H9 (cell line): ENCODE measurements at regions not wholly inside any gene's neighbourhood (a gene's known extent, or its start where the extent isn't known, plus 50 kb on each side); places are given as distances from the start of the nearest gene placed in this dataset.

Source experiments
- DNase-seq: peaks from one replicate; pipeline ENCODE4 v3.0.0-alpha.2; 2017
- H2AFZ ChIP-seq: one replicate; pipeline ENCODE4 v1.6.1; 2013; ENCODE audit warnings: mild to moderate bottlenecking, low read length, control low read depth, moderate library complexity
- H2AK5ac ChIP-seq: 2 replicates; pipeline ENCODE4 v1.6.1; 2013; ENCODE audit warnings: low read length, control low read depth, mixed read lengths; ENCODE audit not compliant: insufficient read length
- H2BK120ac ChIP-seq: one replicate; pipeline ENCODE4 v1.6.1; 2013; ENCODE audit warnings: low read depth, mild to moderate bottlenecking, low read length, control low read depth, inconsistent platforms; ENCODE audit not compliant: poor library complexity, severe bottlenecking
- H2BK12ac ChIP-seq: 2 replicates; pipeline ENCODE4 v1.6.1; 2013; ENCODE audit warnings: low read length, control low read depth, mixed read lengths, low read depth; ENCODE audit not compliant: insufficient read length
- H2BK15ac ChIP-seq: 2 replicates; pipeline ENCODE4 v1.6.1; 2013; ENCODE audit warnings: low read depth, low read length, control low read depth
- H2BK20ac ChIP-seq: one replicate; pipeline ENCODE4 v1.6.1; 2013; ENCODE audit warnings: low read depth, mild to moderate bottlenecking, low read length, control low read depth, inconsistent platforms; ENCODE audit not compliant: poor library complexity, severe bottlenecking
- H2BK5ac ChIP-seq: 2 replicates; pipeline ENCODE4 v1.6.1; 2013; ENCODE audit warnings: low read length, control low read depth, mixed read lengths; ENCODE audit not compliant: insufficient read length
- H3K14ac ChIP-seq: 2 replicates; pipeline ENCODE4 v1.6.1; 2013; ENCODE audit warnings: low read length, control low read depth; ENCODE audit not compliant: insufficient read depth
- H3K18ac ChIP-seq: 2 replicates; pipeline ENCODE4 v1.6.1; 2013; ENCODE audit warnings: low read depth, mild to moderate bottlenecking, mixed read lengths, low read length, control low read depth; ENCODE audit not compliant: insufficient read length
- H3K23ac ChIP-seq: 2 replicates; pipeline ENCODE4 v1.6.1; 2013; ENCODE audit warnings: low read length, control low read depth, mixed read lengths, low read depth; ENCODE audit not compliant: insufficient read length
- H3K23me2 ChIP-seq: 2 replicates; pipeline ENCODE4 v1.6.1; 2013; ENCODE audit warnings: low read depth, mild to moderate bottlenecking, mixed read lengths, low read length, control low read depth; ENCODE audit not compliant: insufficient read length, poor library complexity, severe bottlenecking
- H3K27ac ChIP-seq: 2 replicates; pipeline ENCODE4 v1.5.1; 2013; ENCODE audit warnings: low read length, control low read depth, mixed read lengths, low read depth; ENCODE audit not compliant: insufficient read length
- H3K27me3 ChIP-seq: 2 replicates; pipeline ENCODE4 v1.6.1; 2013; ENCODE audit warnings: low read length, control low read depth, inconsistent platforms; ENCODE audit not compliant: insufficient read depth
- H3K4ac ChIP-seq: 2 replicates; pipeline ENCODE4 v1.6.1; 2013; ENCODE audit warnings: low read depth, mild to moderate bottlenecking, control low read depth, inconsistent platforms, low read length, moderate library complexity
- H3K4me1 ChIP-seq: 2 replicates; pipeline ENCODE4 v1.6.1; 2013; ENCODE audit warnings: low read length, control low read depth, inconsistent platforms; ENCODE audit not compliant: insufficient read depth
- H3K4me2 ChIP-seq: 2 replicates; pipeline ENCODE4 v1.6.1; 2013; ENCODE audit warnings: low read length, control low read depth, mixed read lengths; ENCODE audit not compliant: insufficient read length, insufficient read depth
- H3K56ac ChIP-seq: 2 replicates; pipeline ENCODE4 v1.6.1; 2013; ENCODE audit warnings: low read depth, mild to moderate bottlenecking, mixed read lengths, low read length, control low read depth; ENCODE audit not compliant: insufficient read length
- H3K79me1 ChIP-seq: 2 replicates; pipeline ENCODE4 v1.6.1; 2013; ENCODE audit warnings: low read depth, mild to moderate bottlenecking, moderate library complexity, low read length, control low read depth, inconsistent platforms; ENCODE audit not compliant: insufficient read depth, poor library complexity, severe bottlenecking
- H3K79me2 ChIP-seq: 2 replicates; pipeline ENCODE4 v1.6.1; 2013; ENCODE audit warnings: low read length, control low read depth, inconsistent platforms; ENCODE audit not compliant: insufficient read depth
- H3K9ac ChIP-seq: 2 replicates; pipeline ENCODE4 v1.6.1; 2013; ENCODE audit warnings: low read length, control low read depth, mixed read lengths; ENCODE audit not compliant: insufficient read length; ENCODE audit errors: extremely low read depth
- H3K9me3 ChIP-seq: one replicate; pipeline ENCODE4 v1.6.1; 2013; ENCODE audit warnings: low read depth, low read length, inconsistent platforms; ENCODE audit not compliant: control insufficient read depth
- H3T11ph ChIP-seq: one replicate; pipeline ENCODE4 v1.6.1; 2013; ENCODE audit warnings: mild to moderate bottlenecking, low read length, control low read depth, inconsistent platforms
- H4K20me1 ChIP-seq: one replicate; pipeline ENCODE4 v1.6.1; 2013; ENCODE audit not compliant: control insufficient read depth, insufficient read length, insufficient read depth
- H4K5ac ChIP-seq: 2 replicates; pipeline ENCODE4 v1.6.1; 2013; ENCODE audit warnings: low read depth, mild to moderate bottlenecking, mixed read lengths, low read length, control low read depth; ENCODE audit not compliant: insufficient read length
- H4K8ac ChIP-seq: replicated peaks from 2 replicates; pipeline ENCODE4 v1.6.1; 2013; ENCODE audit warnings: low read length, control low read depth, mixed read lengths, low read depth; ENCODE audit not compliant: insufficient read length
- H4K91ac ChIP-seq: 2 replicates; pipeline ENCODE4 v1.6.1; 2013; ENCODE audit warnings: low read depth, mild to moderate bottlenecking, moderate library complexity, mixed read lengths, low read length, control low read depth; ENCODE audit not compliant: insufficient read length
- H3K27ac Mint-ChIP-seq, 3 experiments: 2 replicates in 2 of 3; 3 replicates in 1 of 3; pipeline ENCODE4 v1.8.0; 2020 to 2021; ENCODE audit warnings: mixed read lengths in 3 of 3, mild to moderate bottlenecking in 1 of 3, moderate library complexity in 1 of 3
- H3K27me3 Mint-ChIP-seq: 2 replicates; pipeline ENCODE4 v1.8.0; 2021; ENCODE audit warnings: low read depth, mild to moderate bottlenecking, moderate library complexity, mixed read lengths
- H3K36me3 Mint-ChIP-seq, 3 experiments: 2 replicates in 2 of 3; 3 replicates in 1 of 3; pipeline ENCODE4 v1.8.0; 2020 to 2021; ENCODE audit warnings: low read depth in 3 of 3, mixed read lengths in 3 of 3; ENCODE audit not compliant: insufficient read depth in 1 of 3
- H3K4me1 Mint-ChIP-seq, 2 experiments: 2 replicates each; pipeline ENCODE4 v1.8.0; 2020; ENCODE audit warnings: mixed read lengths in 2 of 2
- H3K4me3 Mint-ChIP-seq, 2 experiments: 2 replicates in 1 of 2; 3 replicates in 1 of 2; pipeline ENCODE4 v1.8.0; 2020 to 2021; ENCODE audit warnings: mild to moderate bottlenecking in 2 of 2, mixed read lengths in 2 of 2, moderate library complexity in 1 of 2
- H3K9me3 Mint-ChIP-seq, 2 experiments: 2 replicates in 1 of 2; 3 replicates in 1 of 2; pipeline ENCODE4 v1.8.0; 2020; ENCODE audit warnings: mild to moderate bottlenecking in 2 of 2, mixed read lengths in 2 of 2, moderate library complexity in 1 of 2
- CTCF ChIP-seq: fragments of 200-600 bp; sonication (generic); conservative IDR thresholded peaks from 3 replicates; pipeline ENCODE4 v1.8.0; 2021; ENCODE audit warnings: antibody characterized with exemption, mild to moderate bottlenecking
- WGBS: extraction: QIAGEN DNeasy Blood & Tissue Kit; methylation state at CpG from one replicate; pipeline ENCODE4 v1.1.7; 2013; ENCODE audit warnings: missing lambda C conversion rate, low lambda C conversion rate, mixed read lengths; ENCODE audit not compliant: insufficient read length; ENCODE audit errors: extremely low coverage; 5-methylcytosine and 5-hydroxymethylcytosine counted together

GRCh38 chr18:78596794-78597345 lies 382.7 kb upstream of the SALL3 start:
- Histone ChIP-seq H3K4ac (no peak overlapping the region), H3K79me2 (no peaks in the 10 kb centered on the region), H4K20me1 (no peaks in the 10 kb centered on the region), H3K9me3 (peaks cover 6% of the 10 kb centered on the region), H4K8ac (no peak overlapping the region), H3K4me1 (peaks cover 6% of the 10 kb centered on the region; the same call in 1 of the 2 replicates), H3K23ac (no peak overlapping the region), H4K5ac (no peak overlapping the region), H3K18ac (no peak overlapping the region), H2AFZ (no peak overlapping the region), H3K4me2 (peak overlapping the region; percentile 1), H3K56ac (no peak overlapping the region), H3T11ph (no peak overlapping the region), H3K79me1 (no peaks in the 10 kb centered on the region), H2BK15ac (no peak overlapping the region), H2BK12ac (no peak overlapping the region), H2AK5ac (no peak overlapping the region), H3K23me2 (no peaks in the 10 kb centered on the region), H2BK5ac (no peak overlapping the region), H4K91ac (no peak overlapping the region), H3K27ac (no peak overlapping the region), H3K14ac (no peak overlapping the region), H2BK20ac (no peak overlapping the region), H3K27me3 (no peaks in the 10 kb centered on the region), H2BK120ac (no peak overlapping the region), H3K9ac (no peak overlapping the region)
- Mint-ChIP-seq H3K27me3 (peaks cover 12% of the 10 kb centered on the region), H3K36me3 (peaks cover 3 to 13% (median 12%) of the 10 kb centered on the region in 3 experiments; a peak in 4 of 7 replicates), H3K4me1 (peaks cover 13 to 27% of the 10 kb centered on the region in 2 experiments), H3K9me3 (peaks cover 4 to 21% of the 10 kb centered on the region in 2 experiments), H3K27ac (no peak overlapping the region), H3K4me3 (no peak overlapping the region)
- DNase-seq = peak; percentile 44
- WGBS = no CpG with 5 or more reads among the region's 8 CpGs
- no peak for TF ChIP-seq CTCF
